Heart right ventricle (tissue), 16 donors: ENCODE measurements at regions not wholly inside any gene's neighbourhood (a gene's known extent, or its start where the extent isn't known, plus 50 kb on each side); places are given as distances from the start of the nearest gene placed in this dataset.

Experiments
- ATAC-seq, 8 donors: fragments of 200-7000 bp; cut with Tn5 transposase; one replicate each; pipeline ENCODE4 v1.9.1; 2020; ENCODE audit warnings: mild to moderate bottlenecking in 8 of 8, moderate library complexity in 8 of 8, moderate number of reproducible peaks in 1 of 8
- DNase-seq, 2 donors: peaks; one replicate each; pipeline ENCODE4 v3.0.0-alpha.2; 2020
- H3K27ac ChIP-seq, 10 donors: fragments of 200-600 bp; sonication (generic) in 2 of 10; one replicate each; pipeline versions ENCODE4 v1.5.0 to v1.8.0; 2020 to 2022; ENCODE audit warnings: mild to moderate bottlenecking in 3 of 10
- H3K27me3 ChIP-seq, 7 donors: fragments of 200-600 bp; one replicate each; pipeline ENCODE4 v1.8.0; 2021 to 2022; ENCODE audit warnings: mild to moderate bottlenecking in 2 of 7
- H3K36me3 ChIP-seq, 9 donors: fragments of 200-600 bp; sonication (generic) in 1 of 9; one replicate each; pipeline versions ENCODE4 v1.5.0 to v1.8.0; 2020 to 2022; ENCODE audit warnings: mild to moderate bottlenecking in 2 of 9
- H3K4me1 ChIP-seq, 9 donors: fragments of 200-600 bp; sonication (generic) in 1 of 9; one replicate each; pipeline versions ENCODE4 v1.5.0 to v1.8.0; 2020 to 2022; ENCODE audit warnings: mild to moderate bottlenecking in 4 of 9
- H3K4me3 ChIP-seq, 10 donors: fragments of 200-600 bp; sonication (generic) in 2 of 10; one replicate each; pipeline versions ENCODE4 v1.5.0 to v1.8.0; 2020 to 2022; ENCODE audit warnings: mild to moderate bottlenecking in 7 of 10, moderate library complexity in 2 of 10
- H3K9me3 ChIP-seq, 11 donors: fragments of 200-600 bp in 10 of 11; sonication (generic) in 2 of 11; one replicate each; pipeline versions ENCODE4 v1.5.0 to v1.8.0; 2013 to 2022; ENCODE audit warnings: mild to moderate bottlenecking in 2 of 11, control low read depth in 1 of 11, moderate library complexity in 1 of 11
- CTCF ChIP-seq, 9 donors: fragments of 200-600 bp; sonication (generic) in 2 of 9; IDR thresholded peaks; one replicate each; pipeline versions ENCODE4 v1.5.0 to v1.8.0; 2021 to 2022; ENCODE audit warnings: antibody characterized with exemption in 9 of 9, mild to moderate bottlenecking in 5 of 9, moderate library complexity in 1 of 9
- WGBS, 2 donors: extraction: QIAGEN DNeasy Blood & Tissue Kit; methylation state at CpG; one replicate each; pipeline ENCODE4 v1.1.7; 2013; ENCODE audit warnings: inconsistent platforms in 1 of 2; 5-methylcytosine and 5-hydroxymethylcytosine counted together
- intact Hi-C, 10 donors: fragments of 100-400 bp; cut with DNase I; formaldehyde crosslinking; loops; one replicate each; pipeline versions ENCODE4 v1.11.1 to v1.14.2; 2022
- donor health status: Arrhythmogenic right ventricular cardiomyopathy.
- donor health status: ischemic (EF 13 %, LVEDD 7.1; RV severe dilation, severe dysfunction).
- donor health status: healthy with polysubstance abuse.
- donor health status: DM: no; HTN: yes; CAD: no.
- donor health status: DM: no; HTN: no; CAD: no.
- donor health status: ischemic (EF 25% LVEDD 6.9; RV normal size, moderate dysfunction).
- donor health status: ischemic (EF 25% LVEDD 5.7; RV mildly dilated, moderate dysfunction).
- donor health status: healthy.
- donor health status: DM: yes; HTN: yes; CAD: no.
- donor health status: Ischemic cardiomyopathy.
- donor health status: ischemic (EF 35%, LVEDD 5.7; RV mildly dilated, moderate dysfunction).
- donor health status: nonischemic (EF 11% LVEDD 7.7; RV severe dilation, severe dysfunction).
- donor health status: DM: yes; HTN: yes; CAD: no.
- donor health status: PGD.
- donor health status: ischemic (EF 29% LVEDD 5.4; RV normal size, mild dysfunction).
- donor health status: nonischemic (EF 23%, LVEDD 6.1; RV moderate dilation, normal function).

GRCh38 chr3:28950614-28951013 lies 330.3 kb upstream of the RBMS3 start:
- Histone ChIP-seq H3K9me3 (peaks cover 0 to 12% (median 0%) of the 10 kb centered on the region in 11 donors), H3K27ac (no peak overlapping the region), H3K4me3 (no peak overlapping the region), H3K27me3 (no peaks in the 10 kb centered on the region), H3K36me3 (no peaks in the 10 kb centered on the region), H3K4me1 (peaks cover 0 to 7% (median 0%) of the 10 kb centered on the region in 9 donors)
- DNase-seq = no peak
- ATAC-seq = no peak
- intact Hi-C loops = no loop called here
- no peak for TF ChIP-seq CTCF (IDR thresholded peaks at IDR 0.05)

- intact Hi-C loops = no loop called here
- no peak overlapping the region for H3K4me3 ChIP-seq
- ATAC-seq = no peak
- TF ChIP-seq CTCF (IDR thresholded peaks at IDR 0.05) = no peak
- 74 to 82% methylated on average over 4 of the region's 4 CpGs for WGBS, 2 donors
- H3K36me3 ChIP-seq = no peaks in the 10 kb centered on the region
- H3K27ac ChIP-seq = no peak overlapping the region
- no peak for DNase-seq
- H3K4me1 ChIP-seq = peaks cover 0 to 7% (median 0%) of the 10 kb centered on the region in 9 donors
- no peaks in the 10 kb centered on the region for H3K27me3 ChIP-seq
- H3K9me3 ChIP-seq = peaks cover 0 to 12% (median 0%) of the 10 kb centered on the region in 11 donors
Measured at GRCh38 chr3:28951772-28952556, 328.9 kb upstream of the RBMS3 start.

GRCh38 chr3:28958656-28959055 lies 322.2 kb upstream of the RBMS3 start:
- 86 to 90% methylated on average over 3 of the region's 3 CpGs for WGBS, 2 donors
- H3K27me3 ChIP-seq = no peaks in the 10 kb centered on the region
- intact Hi-C loops = no loop called here

GRCh38 chr3:28971156-28971555 lies 309.7 kb upstream of the RBMS3 start:
- DNase-seq (no peak), ATAC-seq (no peak)
- no peak for TF ChIP-seq CTCF (IDR thresholded peaks at IDR 0.05)
- intact Hi-C loops = no loop called here
- 43 to 46% methylated on average over 3 of the region's 3 CpGs for WGBS, 2 donors
- Histone ChIP-seq H3K27me3 (no peaks in the 10 kb centered on the region), H3K4me3 (no peak overlapping the region), H3K36me3 (no peaks in the 10 kb centered on the region), H3K4me1 (no peaks in the 10 kb centered on the region), H3K9me3 (peaks cover 0 to 43% (median 7%) of the 10 kb centered on the region in 11 donors), H3K27ac (no peak overlapping the region)

More at GRCh38 chr3:28958656-28959055, 322.2 kb upstream of the RBMS3 start:
- H3K9me3 ChIP-seq = peaks cover 0 to 23% (median 0%) of the 10 kb centered on the region in 11 donors
- H3K4me3 ChIP-seq = no peak overlapping the region
- no peak for ATAC-seq
- H3K27ac ChIP-seq = no peak overlapping the region
- H3K36me3 ChIP-seq = no peaks in the 10 kb centered on the region
- no peaks in the 10 kb centered on the region for H3K4me1 ChIP-seq
- TF ChIP-seq CTCF (IDR thresholded peaks at IDR 0.05) = no peak
- no peak for DNase-seq
